ENCODE measurements at regions not wholly inside any gene's neighbourhood (a gene's known extent, or its start where the extent isn't known, plus 50 kb on each side); places are given as distances from the start of the nearest gene placed in this dataset.

GRCh38 chr2:60603533-60604190, 50.2 kb upstream of the BCL11A start:
- no peak for DNase-seq

- DNase-seq = no peak
These were observed 51.1 kb upstream of the BCL11A start for GRCh38 chr2:60604486-60605064.

GRCh38 chr2:60605866-60606265, 52.4 kb upstream of the BCL11A start:
- DNase-seq = no peak

- no peak for DNase-seq
These were observed 55.2 kb upstream of the BCL11A start for GRCh38 chr2:60608679-60609078.

- no peak for DNase-seq
These were observed 58.6 kb upstream of the BCL11A start for GRCh38 chr2:60612033-60612432.

- DNase-seq = no peak
These were observed 60.9 kb upstream of the BCL11A start for GRCh38 chr2:60614319-60614718.

GRCh38 chr2:60621688-60622429, 68.4 kb upstream of the BCL11A start:
- no peak for DNase-seq

- DNase-seq = no peak
These were observed 69.6 kb upstream of the BCL11A start for GRCh38 chr2:60623040-60623439.

GRCh38 chr2:60627412-60627811, 74.0 kb upstream of the BCL11A start:
- DNase-seq = no peak

- no peak for DNase-seq
These were observed 74.6 kb upstream of the BCL11A start for GRCh38 chr2:60628026-60628425.

- no peak for DNase-seq
These were observed 75.3 kb upstream of the BCL11A start for GRCh38 chr2:60628615-60629304.

- no peak for DNase-seq
These were observed 75.8 kb upstream of the BCL11A start for GRCh38 chr2:60629305-60629662.

- DNase-seq = no peak
These were observed 76.4 kb upstream of the BCL11A start for GRCh38 chr2:60629801-60630385.

GRCh38 chr2:60633615-60634014, 80.2 kb upstream of the BCL11A start:
- peak; percentile 88 for DNase-seq

- DNase-seq = no peak
These were observed 81.0 kb upstream of the BCL11A start for GRCh38 chr2:60634438-60634837.

- DNase-seq = peak; percentile 1
These were observed 88.6 kb upstream of the BCL11A start for GRCh38 chr2:60641811-60642788.

GRCh38 chr2:60643747-60644146, 90.3 kb upstream of the BCL11A start:
- no peak for DNase-seq

- no peak for DNase-seq
These were observed 91.5 kb upstream of the BCL11A start for GRCh38 chr2:60644951-60645350.

GRCh38 chr2:60648191-60648590, 94.7 kb upstream of the BCL11A start:
- DNase-seq = no peak

- no peak for DNase-seq
These were observed 96.3 kb upstream of the BCL11A start for GRCh38 chr2:60649721-60650120.

- DNase-seq = no peak
These were observed 99.4 kb upstream of the BCL11A start for GRCh38 chr2:60652832-60653340.

GRCh38 chr2:60657673-60658072, 98.4 kb upstream of the PAPOLG start:
- DNase-seq = no peak

Measured in NCI-H1092 treated with DMSO at 0.1 percent for 48 hours (cell line).